ENCODE measurements at regions not wholly inside any gene's neighbourhood (a gene's known extent, or its start where the extent isn't known, plus 50 kb on each side); places are given as distances from the start of the nearest gene placed in this dataset.

GRCh38 chr5:175380701-175381100 lies 63.3 kb downstream of the DRD1 start:
- TF ChIP-seq CTCF (IDR thresholded peaks at IDR 0.05), result no peak
- TF ChIP-seq POLR2A (IDR thresholded peaks at IDR 0.05), result no peak

All from Peyer's patch (tissue), 4 donors.